Right atrium auricular region (tissue), 2 donors: ENCODE measurements at regions not wholly inside any gene's neighbourhood (a gene's known extent, or its start where the extent isn't known, plus 50 kb on each side); places are given as distances from the start of the nearest gene placed in this dataset.

ENCODE experiments used
- DNase-seq: peaks from one replicate; pipeline ENCODE4 v3.0.0-alpha.2; 2019; ENCODE audit warnings: low spot score
- H3K27ac ChIP-seq, 2 donors: fragments of 200-600 bp; sonication (generic); 1 replicate in 1 of 2; 2 replicates in 1 of 2; pipeline ENCODE4 v1.5.1; 2016 to 2019
- H3K27me3 ChIP-seq, 2 donors: fragments of 200-600 bp; sonication (generic); one replicate each; pipeline versions ENCODE4 v1.5.1 to v1.6.0; 2017 to 2019
- H3K36me3 ChIP-seq: fragments of 200-600 bp; sonication (generic); one replicate; pipeline ENCODE4 v1.5.1; 2016
- H3K4me1 ChIP-seq, 2 donors: fragments of 200-600 bp; sonication (generic); one replicate each; pipeline versions ENCODE4 v1.5.1 to v1.6.0; 2017 to 2019
- H3K4me3 ChIP-seq, 2 donors: fragments of 200-600 bp; sonication (generic); 1 replicate in 1 of 2; 2 replicates in 1 of 2; pipeline ENCODE4 v1.5.1; 2017 to 2019; ENCODE audit warnings: mild to moderate bottlenecking in 1 of 2, moderate library complexity in 1 of 2
- H3K9me3 ChIP-seq, 2 donors: fragments of 200-600 bp; sonication (generic); one replicate each; pipeline ENCODE4 v1.5.1; 2019
- CTCF ChIP-seq, 2 donors: fragments of 200-600 bp; sonication (generic); IDR thresholded peaks; one replicate each; pipeline ENCODE4 v1.5.1; 2019; ENCODE audit warnings: antibody characterized with exemption in 2 of 2

GRCh38 chr2:120972286-120972685, 236.6 kb downstream of the GLI2 start:
- no peaks in the 10 kb centered on the region for H3K4me1 ChIP-seq
- no peaks in the 10 kb centered on the region for H3K9me3 ChIP-seq
- no peaks in the 10 kb centered on the region for H3K36me3 ChIP-seq
- no peak overlapping the region for H3K27ac ChIP-seq
- H3K4me3 ChIP-seq = no peak overlapping the region
- H3K27me3 ChIP-seq = no peaks in the 10 kb centered on the region
- DNase-seq = no peak
- TF ChIP-seq CTCF (IDR thresholded peaks at IDR 0.05) = no peak

GRCh38 chr2:120973196-120973595, 237.5 kb downstream of the GLI2 start:
- Histone ChIP-seq H3K27me3 (no peaks in the 10 kb centered on the region), H3K27ac (no peak overlapping the region), H3K4me1 (no peaks in the 10 kb centered on the region), H3K36me3 (no peaks in the 10 kb centered on the region), H3K4me3 (no peak overlapping the region), H3K9me3 (no peaks in the 10 kb centered on the region)
- TF ChIP-seq CTCF (IDR thresholded peaks at IDR 0.05) = no peak
- no peak for DNase-seq

GRCh38 chr2:120974950-120975349, 239.3 kb downstream of the GLI2 start:
- no peak overlapping the region for H3K27ac ChIP-seq
- no peak for DNase-seq
- no peaks in the 10 kb centered on the region for H3K36me3 ChIP-seq

GRCh38 chr2:120976501-120977307, 241.0 kb downstream of the GLI2 start:
- no peak overlapping the region for H3K27ac ChIP-seq
- no peaks in the 10 kb centered on the region for H3K36me3 ChIP-seq
- no peak for DNase-seq
- H3K4me1 ChIP-seq = no peaks in the 10 kb centered on the region
- no peaks in the 10 kb centered on the region for H3K27me3 ChIP-seq
- TF ChIP-seq CTCF (IDR thresholded peaks at IDR 0.05) = no peak
- H3K9me3 ChIP-seq = no peaks in the 10 kb centered on the region
- H3K4me3 ChIP-seq = no peak overlapping the region

More at GRCh38 chr2:120974950-120975349, 239.3 kb downstream of the GLI2 start:
- no peak overlapping the region for H3K4me3 ChIP-seq
- TF ChIP-seq CTCF (IDR thresholded peaks at IDR 0.05) = no peak
- H3K4me1 ChIP-seq = no peaks in the 10 kb centered on the region
- no peaks in the 10 kb centered on the region for H3K9me3 ChIP-seq
- H3K27me3 ChIP-seq = no peaks in the 10 kb centered on the region

GRCh38 chr2:120977582-120978358, 242.1 kb downstream of the GLI2 start:
- TF ChIP-seq CTCF (IDR thresholded peaks at IDR 0.05) = no peak
- Histone ChIP-seq H3K4me1 (no peaks in the 10 kb centered on the region), H3K4me3 (no peak overlapping the region), H3K36me3 (no peaks in the 10 kb centered on the region), H3K27ac (no peak overlapping the region), H3K9me3 (no peaks in the 10 kb centered on the region), H3K27me3 (no peaks in the 10 kb centered on the region)
- DNase-seq = no peak
